GM12891 (cell line): ENCODE measurements at regions not wholly inside any gene's neighbourhood (a gene's known extent, or its start where the extent isn't known, plus 50 kb on each side); places are given as distances from the start of the nearest gene placed in this dataset.

Experiments
- POLR2A ChIP-seq: IDR thresholded peaks from 2 replicates; pipeline ENCODE4 v1.6.1; 2011; ENCODE audit warnings: low read depth, low read length, control low read depth
- POLR2AphosphoS5 ChIP-seq: IDR thresholded peaks from 2 replicates; pipeline ENCODE4 v1.6.1; 2011; ENCODE audit warnings: low read depth, low read length, control low read depth
- TAF1 ChIP-seq: IDR thresholded peaks from 2 replicates; pipeline ENCODE4 v1.6.1; 2011; ENCODE audit warnings: low read depth, low read length, control low read depth

DNA sequence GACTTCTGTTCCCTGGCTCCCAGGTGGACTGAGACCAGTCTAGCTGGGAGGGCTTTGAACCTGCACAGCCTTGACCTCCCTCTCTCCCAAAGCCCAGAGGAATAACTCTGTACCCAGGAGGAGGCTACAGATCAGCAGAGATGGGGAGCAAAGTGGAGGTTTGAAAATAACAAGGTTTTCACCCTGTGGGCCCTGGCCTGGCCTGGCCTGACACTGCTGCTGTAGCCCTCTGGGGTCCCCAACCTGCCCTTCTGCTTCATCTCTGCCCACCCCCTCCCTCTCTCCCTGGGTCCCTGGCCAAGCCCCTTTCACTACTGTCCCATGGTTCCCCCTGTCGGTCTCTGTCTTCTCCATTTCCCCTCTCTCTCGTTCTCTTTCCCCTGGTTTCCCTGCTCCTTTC lies 225.2 kb downstream of the BUD13 start:
- TF ChIP-seq POLR2A (no peak), POLR2AphosphoS5 (no peak), TAF1 (no peak)
